Adrenal gland (tissue), 9 donors: ENCODE measurements at regions not wholly inside any gene's neighbourhood (a gene's known extent, or its start where the extent isn't known, plus 50 kb on each side); places are given as distances from the start of the nearest gene placed in this dataset.

Source experiments
- DNase-seq, 7 donors: peaks; one replicate each; pipeline ENCODE4 v3.0.0-alpha.2; 2019 to 2020
- H3K27ac ChIP-seq, 5 donors: fragments of 200-600 bp; sonication (generic) in 4 of 5; 1 replicate in 3 of 5; 2 replicates in 2 of 5; pipeline versions ENCODE4 v1.5.1 to v1.8.0; 2016 to 2020; ENCODE audit warnings: mild to moderate bottlenecking in 1 of 5
- H3K27me3 ChIP-seq: fragments of 200-600 bp; 2 replicates; pipeline ENCODE4 v1.8.0; 2021
- H3K36me3 ChIP-seq, 2 donors: fragments of 200-600 bp; replicated peaks in 1 of 2; 1 replicate in 1 of 2; 2 replicates in 1 of 2; pipeline versions ENCODE4 v1.5.1 to v1.8.0; 2018 to 2022
- H3K4me1 ChIP-seq, 2 donors: fragments of 200-600 bp; replicated peaks in 1 of 2; 1 replicate in 1 of 2; 2 replicates in 1 of 2; pipeline versions ENCODE4 v1.5.1 to v1.8.0; 2018 to 2021
- H3K4me3 ChIP-seq, 4 donors: fragments of 200-600 bp; sonication (generic) in 3 of 4; one replicate each; pipeline ENCODE4 v1.5.1; 2016 to 2018
- H3K9me3 ChIP-seq, 3 donors: fragments of 200-600 bp; sonication (generic) in 1 of 3; replicated peaks in 1 of 3; 1 replicate in 2 of 3; 2 replicates in 1 of 3; pipeline versions ENCODE4 v1.5.1 to v1.8.0; 2016 to 2021
- POLR2A ChIP-seq, 2 donors: fragments of 450-650 bp; IDR thresholded peaks; one replicate each; pipeline ENCODE4 v1.6.1; 2017; ENCODE audit warnings: antibody characterized with exemption in 2 of 2, mild to moderate bottlenecking in 2 of 2, moderate library complexity in 1 of 2
- WGBS, 4 donors: extraction: QIAGEN DNeasy Blood & Tissue Kit in 2 of 4; methylation state at CpG; one replicate each; pipeline versions ENCODE4 v1.1.5 to v1.1.7; 2013 to 2017; 5-methylcytosine and 5-hydroxymethylcytosine counted together
- intact Hi-C, 2 donors: fragments of 100-400 bp; cut with DNase I; formaldehyde crosslinking; loops; one replicate each; pipeline versions ENCODE4 v1.14.1 to v1.15.0; 2022 to 2023
- TF ChIP-seq, protein P1 (sequence below), 6 experiments: fragments of 450-650 bp in 4 of 6; fragments of 200-600 bp in 2 of 6; sonication (generic) in 1 of 6; IDR thresholded peaks; 1 replicate in 5 of 6; 2 replicates in 1 of 6; pipeline versions ENCODE4 v1.5.1 to v1.8.0; 2016 to 2021; ENCODE audit warnings: antibody characterized with exemption in 6 of 6, mild to moderate bottlenecking in 2 of 6, moderate library complexity in 1 of 6
- donor health status: healthy with polysubstance abuse.
- donor health status: Bipolar disorder and iron deficiency.
- donor health status: DM: yes; HTN: yes; CAD: no.
- donor health status: DM: no; HTN: no; CAD: no.
- donor health status: DM: no; HTN: no; CAD: no.

DNA sequence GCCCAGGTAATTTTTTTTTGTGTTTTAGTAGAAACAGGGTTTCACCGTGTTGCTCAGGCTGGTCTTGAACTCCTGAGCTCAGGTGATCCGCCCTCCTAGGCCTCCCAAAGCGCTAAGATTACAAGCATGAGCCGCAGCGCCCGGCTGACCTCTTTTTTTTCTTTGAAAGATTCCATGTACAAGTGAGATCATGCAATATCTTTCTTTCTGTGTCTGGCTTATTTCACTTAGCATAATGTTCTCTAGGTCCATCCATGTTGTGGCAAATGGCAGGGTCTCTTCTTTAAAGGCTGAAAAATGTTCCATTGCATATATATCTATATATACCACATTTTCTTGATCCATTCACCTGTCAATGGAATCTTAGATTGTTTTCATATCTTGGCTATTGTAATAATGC lies 255.0 kb upstream of the MYOCD start:
- WGBS, 4 donors = 91 to 93% (median 92%) methylated on average over 6 of the region's 6 CpGs
- DNase-seq = no peak
- TF ChIP-seq, protein P1, sequence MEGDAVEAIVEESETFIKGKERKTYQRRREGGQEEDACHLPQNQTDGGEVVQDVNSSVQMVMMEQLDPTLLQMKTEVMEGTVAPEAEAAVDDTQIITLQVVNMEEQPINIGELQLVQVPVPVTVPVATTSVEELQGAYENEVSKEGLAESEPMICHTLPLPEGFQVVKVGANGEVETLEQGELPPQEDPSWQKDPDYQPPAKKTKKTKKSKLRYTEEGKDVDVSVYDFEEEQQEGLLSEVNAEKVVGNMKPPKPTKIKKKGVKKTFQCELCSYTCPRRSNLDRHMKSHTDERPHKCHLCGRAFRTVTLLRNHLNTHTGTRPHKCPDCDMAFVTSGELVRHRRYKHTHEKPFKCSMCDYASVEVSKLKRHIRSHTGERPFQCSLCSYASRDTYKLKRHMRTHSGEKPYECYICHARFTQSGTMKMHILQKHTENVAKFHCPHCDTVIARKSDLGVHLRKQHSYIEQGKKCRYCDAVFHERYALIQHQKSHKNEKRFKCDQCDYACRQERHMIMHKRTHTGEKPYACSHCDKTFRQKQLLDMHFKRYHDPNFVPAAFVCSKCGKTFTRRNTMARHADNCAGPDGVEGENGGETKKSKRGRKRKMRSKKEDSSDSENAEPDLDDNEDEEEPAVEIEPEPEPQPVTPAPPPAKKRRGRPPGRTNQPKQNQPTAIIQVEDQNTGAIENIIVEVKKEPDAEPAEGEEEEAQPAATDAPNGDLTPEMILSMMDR (IDR thresholded peaks at IDR 0.05) = no peak
- TF ChIP-seq POLR2A (IDR thresholded peaks at IDR 0.05) = no peak
- Histone ChIP-seq H3K27me3 (no peaks in the 10 kb centered on the region), H3K4me1 (no peaks in the 10 kb centered on the region), H3K27ac (no peak overlapping the region), H3K9me3 (no peaks in the 10 kb centered on the region), H3K36me3 (no peaks in the 10 kb centered on the region), H3K4me3 (no peak overlapping the region)
- intact Hi-C loops = no loop called here

DNA sequence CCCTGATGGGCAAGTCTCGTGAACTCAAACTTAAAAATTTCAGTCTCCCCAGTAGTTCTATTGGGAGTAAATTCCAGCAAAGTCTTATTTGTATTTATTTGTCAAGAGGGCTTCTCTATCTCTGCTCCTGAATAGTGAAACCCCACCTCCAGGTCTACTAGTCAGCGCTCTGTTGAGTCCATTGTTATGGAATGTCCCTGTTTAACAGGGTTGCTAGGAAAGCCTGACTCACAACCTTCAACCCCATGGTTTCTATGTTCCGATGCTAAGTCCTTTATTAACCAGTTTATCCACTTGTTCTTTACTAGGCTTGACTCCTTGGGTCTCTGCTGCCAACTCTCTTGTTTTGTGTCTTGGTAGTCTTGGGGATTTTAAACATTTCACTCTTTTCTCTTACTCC lies 250.7 kb upstream of the MYOCD start:
- intact Hi-C loops = no loop called here
- Histone ChIP-seq H3K27me3 (no peaks in the 10 kb centered on the region), H3K4me3 (no peak overlapping the region), H3K36me3 (no peaks in the 10 kb centered on the region), H3K27ac (no peak overlapping the region), H3K9me3 (no peaks in the 10 kb centered on the region), H3K4me1 (no peaks in the 10 kb centered on the region)
- WGBS, 4 donors = 60 to 83% (median 75%) methylated on average over 3 of the region's 3 CpGs
- no peak for DNase-seq
- TF ChIP-seq POLR2A (IDR thresholded peaks at IDR 0.05) = no peak
- TF ChIP-seq, protein P1 (IDR thresholded peaks at IDR 0.05) = no peak

DNA sequence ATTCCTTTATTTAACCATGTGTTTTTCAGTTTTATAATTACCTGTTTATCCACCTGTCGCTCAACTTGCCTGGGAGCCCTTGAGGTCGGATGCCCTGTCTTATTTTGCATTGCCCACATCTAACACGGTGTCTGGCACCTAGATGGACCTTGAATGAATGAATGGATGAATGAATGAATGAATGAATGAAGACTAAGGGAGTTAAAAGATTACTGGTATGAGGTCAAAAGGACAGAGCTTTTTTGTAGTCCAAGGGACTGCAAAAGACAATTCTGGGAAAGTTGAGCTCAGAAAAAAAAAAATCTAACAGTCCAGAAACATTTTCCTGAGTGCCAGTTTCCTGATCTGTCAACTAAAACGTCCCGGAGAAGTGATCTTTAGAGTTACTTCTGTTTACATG lies 244.6 kb upstream of the MYOCD start:
- no peak for TF ChIP-seq POLR2A (IDR thresholded peaks at IDR 0.05)
- TF ChIP-seq, protein P1 (IDR thresholded peaks at IDR 0.05) = no peak
- 60 to 71% (median 65%) methylated on average over 5 of the region's 5 CpGs for WGBS, 4 donors
- intact Hi-C loops = no loop called here
- Histone ChIP-seq H3K27ac (no peak overlapping the region), H3K27me3 (no peaks in the 10 kb centered on the region), H3K36me3 (no peaks in the 10 kb centered on the region), H3K9me3 (no peaks in the 10 kb centered on the region), H3K4me3 (no peak overlapping the region), H3K4me1 (no peaks in the 10 kb centered on the region)
- no peak for DNase-seq

DNA sequence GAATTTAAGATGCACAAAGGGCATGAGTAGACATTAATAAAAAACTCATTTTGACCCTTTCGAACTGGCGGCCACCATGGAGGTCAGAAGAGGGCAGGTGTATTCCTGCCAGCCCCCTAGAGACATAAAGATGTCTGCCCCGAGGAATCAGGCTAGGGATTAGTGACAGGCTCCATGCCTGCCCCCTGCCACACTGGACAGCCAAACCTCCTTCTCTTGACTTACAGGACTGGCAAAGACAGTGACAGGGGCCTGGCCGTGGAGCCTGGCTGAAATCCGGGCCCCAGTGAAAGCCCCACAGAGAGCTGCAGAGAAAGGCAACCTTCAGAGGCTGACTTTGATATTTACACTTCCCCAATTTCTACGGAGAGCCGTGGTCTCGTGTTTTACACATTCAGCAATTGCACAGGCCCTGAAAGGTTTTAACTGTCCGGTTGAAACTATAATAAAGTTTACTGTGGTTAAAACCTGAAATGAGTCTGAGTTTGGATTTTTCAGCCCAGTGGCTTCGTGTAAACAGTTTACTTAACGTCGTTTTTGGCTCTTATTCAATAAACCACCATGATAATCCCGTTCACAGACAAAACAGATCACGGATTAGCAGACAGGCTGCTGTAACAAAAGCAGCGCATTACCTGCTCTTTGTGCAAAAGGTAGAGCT lies 243.9 kb upstream of the MYOCD start:
- no peak overlapping the region for H3K4me3 ChIP-seq
- DNase-seq = no peak
- H3K9me3 ChIP-seq = no peaks in the 10 kb centered on the region
- intact Hi-C loops = no loop called here
- no peak overlapping the region for H3K27ac ChIP-seq
- H3K36me3 ChIP-seq = no peaks in the 10 kb centered on the region
- no peak for TF ChIP-seq POLR2A (IDR thresholded peaks at IDR 0.05)
- TF ChIP-seq, protein P1 (IDR thresholded peaks at IDR 0.05) = no peak
- no peaks in the 10 kb centered on the region for H3K27me3 ChIP-seq
- H3K4me1 ChIP-seq = no peaks in the 10 kb centered on the region
- 47 to 57% (median 53%) methylated on average over 13 to 15 of the region's 15 CpGs for WGBS, 4 donors
